ENCODE measurements at regions not wholly inside any gene's neighbourhood (a gene's known extent, or its start where the extent isn't known, plus 50 kb on each side); places are given as distances from the start of the nearest gene placed in this dataset.

DNA sequence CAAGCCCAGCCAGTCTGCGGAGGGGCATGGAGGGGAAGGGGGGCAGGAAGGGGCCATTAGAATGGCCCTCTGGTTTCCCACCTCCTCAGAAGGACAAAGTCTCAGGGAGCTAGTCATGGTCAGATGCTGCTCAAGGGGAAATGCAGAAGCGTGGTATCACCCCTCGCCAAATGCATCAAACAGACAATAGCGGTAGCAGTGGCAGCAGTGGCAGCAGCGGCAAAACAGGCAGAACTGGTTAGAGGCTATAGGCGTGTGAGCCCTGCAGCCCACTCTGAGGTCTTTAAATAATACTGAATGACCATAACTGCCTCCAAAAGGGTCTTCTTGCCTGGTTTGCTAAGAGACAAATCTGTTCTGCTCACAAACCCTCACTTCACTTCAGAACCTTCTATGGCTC is 186.7 kb downstream of the TFAP2C start:
- TF ChIP-seq CTCF (IDR thresholded peaks at IDR 0.05) (no peak), POLR2A (IDR thresholded peaks at IDR 0.05) (no peak)

Data from right lobe of liver (tissue), 4 donors.